PC-9 (cell line): ENCODE measurements at regions not wholly inside any gene's neighbourhood (a gene's known extent, or its start where the extent isn't known, plus 50 kb on each side); places are given as distances from the start of the nearest gene placed in this dataset.

Experiments used
- CTCF ChIP-seq: fragments of 200-600 bp; sonication (generic); conservative IDR thresholded peaks from 2 replicates; pipeline ENCODE4 v1.6.1; 2017; ENCODE audit warnings: mixed run types, antibody characterized with exemption, mild to moderate bottlenecking, moderate library complexity
- EZH2 ChIP-seq: fragments of 200-600 bp; sonication (generic); IDR thresholded peaks from 2 replicates; pipeline ENCODE4 v1.8.0; 2017; ENCODE audit warnings: antibody characterized with exemption, low read depth

- TF ChIP-seq CTCF (no peak), EZH2 (no peak)
Measured at GRCh38 chr12:124207049-124207448, 87.8 kb upstream of the RFLNA start.
